GM23338 (cell line): ENCODE measurements at regions not wholly inside any gene's neighbourhood (a gene's known extent, or its start where the extent isn't known, plus 50 kb on each side); places are given as distances from the start of the nearest gene placed in this dataset.

Source experiments
- ATAC-seq: fragments of 200-7000 bp; cut with Tn5 transposase; 3 replicates; pipeline ENCODE4 v1.9.1; 2020
- DNase-seq: peaks from one replicate; pipeline ENCODE4 v3.0.0-alpha.2; 2015; ENCODE audit warnings: low spot score
- H2AFZ ChIP-seq: fragments of 200-600 bp; sonication (generic); 2 replicates; pipeline ENCODE4 v1.8.0; 2016; ENCODE audit warnings: antibody characterized with exemption, mild to moderate bottlenecking, moderate library complexity
- H3F3A ChIP-seq: fragments of 200-600 bp; sonication (generic); replicated peaks from 2 replicates; pipeline ENCODE4 v1.8.0; 2017; ENCODE audit warnings: antibody characterized with exemption, mixed run types, low read depth
- H3K27ac ChIP-seq: fragments of 200-600 bp; sonication (generic); 2 replicates; pipeline ENCODE4 v1.6.1; 2016; ENCODE audit warnings: low read depth
- H3K27me3 ChIP-seq: fragments of 200-600 bp; sonication (generic); 2 replicates; pipeline ENCODE4 v1.8.0; 2016; ENCODE audit warnings: mild to moderate bottlenecking, mixed run types, moderate library complexity; ENCODE audit not compliant: insufficient read depth
- H3K36me3 ChIP-seq: fragments of 200-600 bp; sonication (generic); 2 replicates; pipeline ENCODE4 v1.8.0; 2016; ENCODE audit warnings: mild to moderate bottlenecking; ENCODE audit not compliant: insufficient read depth
- H3K4me1 ChIP-seq: fragments of 200-600 bp; sonication (generic); 2 replicates; pipeline ENCODE4 v1.8.0; 2016; ENCODE audit warnings: mild to moderate bottlenecking, moderate library complexity; ENCODE audit not compliant: insufficient read depth
- H3K4me2 ChIP-seq: fragments of 200-600 bp; sonication (generic); 2 replicates; pipeline ENCODE4 v1.7.1; 2017; ENCODE audit warnings: mixed run types
- H3K4me3 ChIP-seq: fragments of 200-600 bp; sonication (generic); 2 replicates; pipeline ENCODE4 v1.6.1; 2016; ENCODE audit warnings: mixed run types
- H3K79me2 ChIP-seq: fragments of 200-600 bp; sonication (generic); replicated peaks from 2 replicates; pipeline ENCODE4 v1.8.0; 2017; ENCODE audit warnings: mild to moderate bottlenecking; ENCODE audit not compliant: insufficient read depth
- H3K9me2 ChIP-seq: fragments of 200-600 bp; sonication (generic); 2 replicates; pipeline ENCODE4 v1.8.0; 2017; ENCODE audit not compliant: insufficient read depth
- H4K20me1 ChIP-seq: fragments of 200-600 bp; sonication (generic); replicated peaks from 2 replicates; pipeline ENCODE4 v1.8.0; 2017; ENCODE audit warnings: mild to moderate bottlenecking; ENCODE audit not compliant: insufficient read depth
- H3K27ac Mint-ChIP-seq: 2 replicates; pipeline ENCODE4 v1.8.0; 2020; ENCODE audit warnings: inconsistent platforms, mild to moderate bottlenecking, moderate library complexity, mixed read lengths
- H3K27me3 Mint-ChIP-seq: 3 replicates; pipeline ENCODE4 v1.8.0; 2022; ENCODE audit warnings: low read depth, mild to moderate bottlenecking, moderate library complexity, mixed read lengths, inconsistent platforms; ENCODE audit not compliant: insufficient read depth, poor library complexity
- H3K36me3 Mint-ChIP-seq: 3 replicates; pipeline ENCODE4 v1.8.0; 2021; ENCODE audit warnings: low read depth, mild to moderate bottlenecking, inconsistent platforms, moderate library complexity, mixed read lengths
- H3K4me1 Mint-ChIP-seq: 3 replicates; pipeline ENCODE4 v1.8.0; 2020; ENCODE audit warnings: mild to moderate bottlenecking, inconsistent platforms, mixed read lengths
- H3K4me3 Mint-ChIP-seq: 3 replicates; pipeline ENCODE4 v1.8.0; 2021; ENCODE audit warnings: moderate library complexity, mild to moderate bottlenecking, inconsistent platforms, mixed read lengths
- H3K9me3 Mint-ChIP-seq: 3 replicates; pipeline ENCODE4 v1.8.0; 2020; ENCODE audit warnings: moderate library complexity, mild to moderate bottlenecking, inconsistent platforms, mixed read lengths
- CREB1 ChIP-seq: fragments of 250-450 bp; sonication (Bioruptor Pico); IDR thresholded peaks from 2 replicates; pipeline ENCODE4 v1.5.0; 2020; ENCODE audit warnings: low read depth, mild to moderate bottlenecking, moderate library complexity
- CTCF ChIP-seq, 2 experiments: fragments of 200-600 bp in 1 of 2; sonication (generic) in 1 of 2; conservative IDR thresholded peaks; 2 replicates each; pipeline versions ENCODE4 v1.5.1 to v1.6.1; 2016 to 2017; ENCODE audit warnings: antibody characterized with exemption in 2 of 2, low read depth in 2 of 2, mild to moderate bottlenecking in 2 of 2, moderate library complexity in 1 of 2
- EZH2phosphoT487 ChIP-seq: fragments of 200-600 bp; sonication (generic); IDR thresholded peaks from one replicate; pipeline ENCODE4 v1.8.1; 2018; ENCODE audit warnings: antibody characterized with exemption; ENCODE audit not compliant: unreplicated experiment
- JUNB ChIP-seq: IDR thresholded peaks from one replicate; pipeline ENCODE4 v1.6.1; 2016; ENCODE audit warnings: antibody characterized with exemption; ENCODE audit not compliant: unreplicated experiment
- POLR2AphosphoS5 ChIP-seq: IDR thresholded peaks from 2 replicates; pipeline ENCODE4 v1.6.1; 2016; ENCODE audit warnings: antibody characterized with exemption, low read depth
- STAT1 ChIP-seq: IDR thresholded peaks from one replicate; pipeline ENCODE4 v1.6.1; 2016; ENCODE audit warnings: antibody characterized with exemption; ENCODE audit not compliant: unreplicated experiment
- ZNF114 ChIP-seq: fragments of 250-450 bp; sonication (Bioruptor Pico); IDR thresholded peaks from 2 replicates; pipeline ENCODE4 v1.5.0; 2020; ENCODE audit warnings: mild to moderate bottlenecking, moderate library complexity
- ZNF331 ChIP-seq: fragments of 250-450 bp; sonication (Bioruptor Pico); IDR thresholded peaks from 2 replicates; pipeline ENCODE4 v1.5.0; 2020; ENCODE audit warnings: low read depth, mild to moderate bottlenecking, moderate library complexity
- TF ChIP-seq, protein P1 (sequence below): IDR thresholded peaks from one replicate; pipeline ENCODE4 v1.6.1; 2018; ENCODE audit warnings: antibody characterized with exemption; ENCODE audit not compliant: unreplicated experiment
- TF ChIP-seq, protein P2 (sequence below): fragments of 250-450 bp; sonication (Bioruptor Pico); IDR thresholded peaks from 2 replicates; pipeline ENCODE4 v1.5.0; 2020; ENCODE audit warnings: mild to moderate bottlenecking, moderate library complexity

- TF ChIP-seq, protein P1, sequence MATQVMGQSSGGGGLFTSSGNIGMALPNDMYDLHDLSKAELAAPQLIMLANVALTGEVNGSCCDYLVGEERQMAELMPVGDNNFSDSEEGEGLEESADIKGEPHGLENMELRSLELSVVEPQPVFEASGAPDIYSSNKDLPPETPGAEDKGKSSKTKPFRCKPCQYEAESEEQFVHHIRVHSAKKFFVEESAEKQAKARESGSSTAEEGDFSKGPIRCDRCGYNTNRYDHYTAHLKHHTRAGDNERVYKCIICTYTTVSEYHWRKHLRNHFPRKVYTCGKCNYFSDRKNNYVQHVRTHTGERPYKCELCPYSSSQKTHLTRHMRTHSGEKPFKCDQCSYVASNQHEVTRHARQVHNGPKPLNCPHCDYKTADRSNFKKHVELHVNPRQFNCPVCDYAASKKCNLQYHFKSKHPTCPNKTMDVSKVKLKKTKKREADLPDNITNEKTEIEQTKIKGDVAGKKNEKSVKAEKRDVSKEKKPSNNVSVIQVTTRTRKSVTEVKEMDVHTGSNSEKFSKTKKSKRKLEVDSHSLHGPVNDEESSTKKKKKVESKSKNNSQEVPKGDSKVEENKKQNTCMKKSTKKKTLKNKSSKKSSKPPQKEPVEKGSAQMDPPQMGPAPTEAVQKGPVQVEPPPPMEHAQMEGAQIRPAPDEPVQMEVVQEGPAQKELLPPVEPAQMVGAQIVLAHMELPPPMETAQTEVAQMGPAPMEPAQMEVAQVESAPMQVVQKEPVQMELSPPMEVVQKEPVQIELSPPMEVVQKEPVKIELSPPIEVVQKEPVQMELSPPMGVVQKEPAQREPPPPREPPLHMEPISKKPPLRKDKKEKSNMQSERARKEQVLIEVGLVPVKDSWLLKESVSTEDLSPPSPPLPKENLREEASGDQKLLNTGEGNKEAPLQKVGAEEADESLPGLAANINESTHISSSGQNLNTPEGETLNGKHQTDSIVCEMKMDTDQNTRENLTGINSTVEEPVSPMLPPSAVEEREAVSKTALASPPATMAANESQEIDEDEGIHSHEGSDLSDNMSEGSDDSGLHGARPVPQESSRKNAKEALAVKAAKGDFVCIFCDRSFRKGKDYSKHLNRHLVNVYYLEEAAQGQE: no peak
Measured at GRCh38 chr9:106733828-106734380, 129.1 kb upstream of the ZNF462 start (continued).

- DNase-seq: no peak
- no peaks in the 10 kb centered on the region for H4K20me1 ChIP-seq
- H3K27ac Mint-ChIP-seq: no peak overlapping the region
Measured at GRCh38 chr9:106737516-106737915, 125.5 kb upstream of the ZNF462 start.

More at GRCh38 chr9:106737516-106737915, 125.5 kb upstream of the ZNF462 start:
- H3K4me2 ChIP-seq: no peak overlapping the region
- ATAC-seq: no peak
- Mint-ChIP-seq H3K9me3 (no peaks in the 10 kb centered on the region; the same call in 2 of the 3 replicates), H3K4me3 (no peak overlapping the region), H3K27me3 (no peaks in the 10 kb centered on the region), H3K36me3 (no peaks in the 10 kb centered on the region), H3K4me1 (no peaks in the 10 kb centered on the region)
- H3K27ac ChIP-seq: no peak overlapping the region
- no peaks in the 10 kb centered on the region for H3K27me3 ChIP-seq
- no peaks in the 10 kb centered on the region for H3K4me1 ChIP-seq
- no peaks in the 10 kb centered on the region for H3F3A ChIP-seq
- no peaks in the 10 kb centered on the region for H3K36me3 ChIP-seq
- no peak overlapping the region for H2AFZ ChIP-seq
- H3K4me3 ChIP-seq: no peak overlapping the region
- TF ChIP-seq, protein P2, sequence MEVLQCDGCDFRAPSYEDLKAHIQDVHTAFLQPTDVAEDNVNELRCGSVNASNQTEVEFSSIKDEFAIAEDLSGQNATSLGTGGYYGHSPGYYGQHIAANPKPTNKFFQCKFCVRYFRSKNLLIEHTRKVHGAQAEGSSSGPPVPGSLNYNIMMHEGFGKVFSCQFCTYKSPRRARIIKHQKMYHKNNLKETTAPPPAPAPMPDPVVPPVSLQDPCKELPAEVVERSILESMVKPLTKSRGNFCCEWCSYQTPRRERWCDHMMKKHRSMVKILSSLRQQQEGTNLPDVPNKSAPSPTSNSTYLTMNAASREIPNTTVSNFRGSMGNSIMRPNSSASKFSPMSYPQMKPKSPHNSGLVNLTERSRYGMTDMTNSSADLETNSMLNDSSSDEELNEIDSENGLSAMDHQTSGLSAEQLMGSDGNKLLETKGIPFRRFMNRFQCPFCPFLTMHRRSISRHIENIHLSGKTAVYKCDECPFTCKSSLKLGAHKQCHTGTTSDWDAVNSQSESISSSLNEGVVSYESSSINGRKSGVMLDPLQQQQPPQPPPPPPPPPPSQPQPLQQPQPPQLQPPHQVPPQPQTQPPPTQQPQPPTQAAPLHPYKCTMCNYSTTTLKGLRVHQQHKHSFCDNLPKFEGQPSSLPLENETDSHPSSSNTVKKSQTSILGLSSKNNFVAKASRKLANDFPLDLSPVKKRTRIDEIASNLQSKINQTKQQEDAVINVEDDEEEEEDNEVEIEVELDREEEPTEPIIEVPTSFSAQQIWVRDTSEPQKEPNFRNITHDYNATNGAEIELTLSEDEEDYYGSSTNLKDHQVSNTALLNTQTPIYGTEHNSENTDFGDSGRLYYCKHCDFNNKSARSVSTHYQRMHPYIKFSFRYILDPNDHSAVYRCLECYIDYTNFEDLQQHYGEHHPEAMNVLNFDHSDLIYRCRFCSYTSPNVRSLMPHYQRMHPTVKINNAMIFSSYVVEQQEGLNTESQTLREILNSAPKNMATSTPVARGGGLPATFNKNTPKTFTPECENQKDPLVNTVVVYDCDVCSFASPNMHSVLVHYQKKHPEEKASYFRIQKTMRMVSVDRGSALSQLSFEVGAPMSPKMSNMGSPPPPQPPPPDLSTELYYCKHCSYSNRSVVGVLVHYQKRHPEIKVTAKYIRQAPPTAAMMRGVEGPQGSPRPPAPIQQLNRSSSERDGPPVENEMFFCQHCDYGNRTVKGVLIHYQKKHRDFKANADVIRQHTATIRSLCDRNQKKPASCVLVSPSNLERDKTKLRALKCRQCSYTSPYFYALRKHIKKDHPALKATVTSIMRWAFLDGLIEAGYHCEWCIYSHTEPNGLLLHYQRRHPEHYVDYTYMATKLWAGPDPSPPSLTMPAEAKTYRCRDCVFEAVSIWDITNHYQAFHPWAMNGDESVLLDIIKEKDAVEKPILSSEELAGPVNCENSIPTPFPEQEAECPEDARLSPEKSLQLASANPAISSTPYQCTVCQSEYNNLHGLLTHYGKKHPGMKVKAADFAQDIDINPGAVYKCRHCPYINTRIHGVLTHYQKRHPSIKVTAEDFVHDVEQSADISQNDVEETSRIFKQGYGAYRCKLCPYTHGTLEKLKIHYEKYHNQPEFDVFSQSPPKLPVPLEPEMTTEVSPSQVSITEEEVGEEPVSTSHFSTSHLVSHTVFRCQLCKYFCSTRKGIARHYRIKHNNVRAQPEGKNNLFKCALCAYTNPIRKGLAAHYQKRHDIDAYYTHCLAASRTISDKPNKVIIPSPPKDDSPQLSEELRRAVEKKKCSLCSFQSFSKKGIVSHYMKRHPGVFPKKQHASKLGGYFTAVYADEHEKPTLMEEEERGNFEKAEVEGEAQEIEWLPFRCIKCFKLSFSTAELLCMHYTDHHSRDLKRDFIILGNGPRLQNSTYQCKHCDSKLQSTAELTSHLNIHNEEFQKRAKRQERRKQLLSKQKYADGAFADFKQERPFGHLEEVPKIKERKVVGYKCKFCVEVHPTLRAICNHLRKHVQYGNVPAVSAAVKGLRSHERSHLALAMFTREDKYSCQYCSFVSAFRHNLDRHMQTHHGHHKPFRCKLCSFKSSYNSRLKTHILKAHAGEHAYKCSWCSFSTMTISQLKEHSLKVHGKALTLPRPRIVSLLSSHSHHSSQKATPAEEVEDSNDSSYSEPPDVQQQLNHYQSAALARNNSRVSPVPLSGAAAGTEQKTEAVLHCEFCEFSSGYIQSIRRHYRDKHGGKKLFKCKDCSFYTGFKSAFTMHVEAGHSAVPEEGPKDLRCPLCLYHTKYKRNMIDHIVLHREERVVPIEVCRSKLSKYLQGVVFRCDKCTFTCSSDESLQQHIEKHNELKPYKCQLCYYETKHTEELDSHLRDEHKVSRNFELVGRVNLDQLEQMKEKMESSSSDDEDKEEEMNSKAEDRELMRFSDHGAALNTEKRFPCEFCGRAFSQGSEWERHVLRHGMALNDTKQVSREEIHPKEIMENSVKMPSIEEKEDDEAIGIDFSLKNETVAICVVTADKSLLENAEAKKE (CRISPR knock-in tag): no peak
- TF ChIP-seq ZNF331 (CRISPR knock-in tag) (no peak), CREB1 (CRISPR knock-in tag) (no peak), POLR2AphosphoS5 (no peak), EZH2phosphoT487 (no peak), ZNF114 (CRISPR knock-in tag) (no peak), JUNB (no peak), CTCF (conservative IDR thresholded peaks at IDR 0.05; ENCODE audit: low read depth in 2 of 2) (no peak), STAT1 (no peak)
- TF ChIP-seq, protein P1: no peak
- H3K79me2 ChIP-seq: no peaks in the 10 kb centered on the region
- peaks cover 17% of the 10 kb centered on the region for H3K9me2 ChIP-seq
